ENCODE measurements at regions not wholly inside any gene's neighbourhood (a gene's known extent, or its start where the extent isn't known, plus 50 kb on each side); places are given as distances from the start of the nearest gene placed in this dataset.
"Not testable (repeated sequence)": the region's sequence is repeated elsewhere in the genome, so short reads cannot be mapped to it uniquely, and the experiment has no call there.

DNA sequence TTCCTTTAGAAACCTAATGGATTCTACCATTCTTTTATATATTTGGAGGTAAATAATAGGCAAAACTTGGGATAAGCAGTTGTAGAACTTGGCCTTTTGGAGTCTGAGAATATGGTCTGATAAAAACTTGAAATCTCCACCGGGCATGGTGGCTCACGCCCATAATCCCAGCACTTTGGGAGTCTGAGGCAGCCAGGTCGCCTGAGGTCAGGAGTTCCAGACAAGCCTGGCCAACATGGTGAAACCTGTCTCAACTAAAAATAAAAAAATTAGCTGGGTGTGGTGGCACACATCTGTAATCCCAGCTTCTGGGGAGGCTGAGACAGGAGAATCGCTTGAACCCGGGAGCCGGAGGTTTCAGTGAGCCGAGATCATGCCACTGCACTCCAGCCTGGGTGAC, 231.3 kb upstream of the LRP1B start:
- H3K27ac ChIP-seq (ENCODE audit: low read length); H3K27me3 ChIP-seq (ENCODE audit: insufficient read depth, low read length); H3K9ac ChIP-seq (ENCODE audit: low read depth, low read length); H3K4me1 ChIP-seq (ENCODE audit: insufficient read depth, low read length); H3K9me3 ChIP-seq (ENCODE audit: insufficient read depth, low read depth, low read length); H3K36me3 ChIP-seq (ENCODE audit: insufficient read depth, low read depth, low read length); H3K4me3 ChIP-seq (ENCODE audit: low read length): not testable (repeated sequence)

DNA sequence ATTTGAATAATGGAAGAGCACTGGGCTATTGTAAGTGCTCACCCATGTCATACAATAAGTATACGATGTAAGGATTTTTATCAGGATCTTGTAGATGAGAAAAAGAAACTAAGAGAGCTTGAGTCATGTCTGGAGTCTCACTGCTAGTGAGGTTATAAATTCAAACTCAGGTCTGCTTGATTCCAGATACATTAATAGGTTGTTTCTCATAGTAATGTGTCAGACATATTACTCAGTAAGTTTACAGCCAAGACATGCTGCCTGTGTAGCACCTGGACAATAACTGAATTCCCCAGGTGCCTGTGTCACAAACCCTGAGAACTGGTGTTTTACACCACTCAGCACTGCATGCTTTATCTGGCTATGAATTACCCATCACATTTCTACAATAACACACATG, 216.9 kb upstream of the LRP1B start:
- Histone ChIP-seq H3K9me3 (ENCODE audit: insufficient read depth, low read depth, low read length) (no peaks in the 10 kb centered on the region), H3K9ac (ENCODE audit: low read depth, low read length) (no peak overlapping the region), H3K27me3 (ENCODE audit: insufficient read depth, low read length) (no peaks in the 10 kb centered on the region), H3K36me3 (ENCODE audit: insufficient read depth, low read depth, low read length) (no peaks in the 10 kb centered on the region), H3K4me3 (ENCODE audit: low read length) (no peak overlapping the region), H3K27ac (ENCODE audit: low read length) (no peak overlapping the region), H3K4me1 (ENCODE audit: insufficient read depth, low read length) (no peaks in the 10 kb centered on the region)

DNA sequence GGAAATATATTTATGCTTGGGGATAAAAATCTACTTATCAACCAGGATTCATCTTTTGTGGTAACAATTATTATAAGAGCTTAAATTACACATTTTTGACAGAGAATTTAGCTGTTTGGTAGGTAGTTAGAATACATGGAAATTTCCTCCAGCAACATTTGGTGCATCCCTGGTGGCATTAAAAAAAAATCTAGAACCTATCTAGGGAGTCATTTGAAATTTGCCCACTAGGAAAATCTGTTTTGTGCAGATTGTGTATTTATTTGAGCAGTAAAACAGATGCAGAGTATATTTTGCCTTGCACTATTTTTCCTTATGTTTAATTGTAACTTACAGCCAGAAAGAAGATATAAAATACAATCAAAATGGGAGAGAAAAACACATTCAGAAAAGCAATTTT, 208.4 kb upstream of the LRP1B start:
- H3K27me3 ChIP-seq (ENCODE audit: insufficient read depth, low read length): no peaks in the 10 kb centered on the region
- H3K36me3 ChIP-seq (ENCODE audit: insufficient read depth, low read depth, low read length): no peaks in the 10 kb centered on the region
- H3K9me3 ChIP-seq (ENCODE audit: insufficient read depth, low read depth, low read length): peaks cover 4% of the 10 kb centered on the region; the same call in 1 of the 2 replicates
- H3K27ac ChIP-seq (ENCODE audit: low read length): no peak overlapping the region
- no peak overlapping the region for H3K4me3 ChIP-seq (ENCODE audit: low read length)
- no peaks in the 10 kb centered on the region for H3K4me1 ChIP-seq (ENCODE audit: insufficient read depth, low read length)
- no peak overlapping the region for H3K9ac ChIP-seq (ENCODE audit: low read depth, low read length)

DNA sequence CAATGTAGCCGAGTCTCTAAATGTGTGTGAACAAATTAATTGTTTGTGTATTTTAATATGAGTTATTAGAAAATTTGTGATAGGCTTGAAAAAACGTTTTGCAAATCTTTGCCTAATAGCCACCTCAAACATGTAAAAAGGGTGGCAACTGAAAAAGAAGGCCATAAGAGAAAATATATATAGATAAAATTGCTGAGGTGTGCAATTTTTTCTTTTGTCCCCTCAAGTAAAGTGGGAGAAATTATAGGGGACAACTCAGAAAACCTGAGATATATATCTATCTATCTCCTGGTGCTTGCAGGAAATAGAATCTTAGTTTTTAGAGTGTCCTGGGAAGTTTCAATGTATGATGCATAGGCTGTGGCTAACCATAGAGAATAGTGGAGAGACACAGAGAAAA, 201.4 kb upstream of the LRP1B start:
- H3K27me3 ChIP-seq (ENCODE audit: insufficient read depth, low read length): no peaks in the 10 kb centered on the region
- H3K9me3 ChIP-seq (ENCODE audit: insufficient read depth, low read depth, low read length): peaks cover 4% of the 10 kb centered on the region; the same call in 1 of the 2 replicates
- H3K9ac ChIP-seq (ENCODE audit: low read depth, low read length): no peak overlapping the region
- no peaks in the 10 kb centered on the region for H3K36me3 ChIP-seq (ENCODE audit: insufficient read depth, low read depth, low read length)
- H3K27ac ChIP-seq (ENCODE audit: low read length): no peak overlapping the region
- H3K4me1 ChIP-seq (ENCODE audit: insufficient read depth, low read length): no peaks in the 10 kb centered on the region
- H3K4me3 ChIP-seq (ENCODE audit: low read length): no peak overlapping the region

DNA sequence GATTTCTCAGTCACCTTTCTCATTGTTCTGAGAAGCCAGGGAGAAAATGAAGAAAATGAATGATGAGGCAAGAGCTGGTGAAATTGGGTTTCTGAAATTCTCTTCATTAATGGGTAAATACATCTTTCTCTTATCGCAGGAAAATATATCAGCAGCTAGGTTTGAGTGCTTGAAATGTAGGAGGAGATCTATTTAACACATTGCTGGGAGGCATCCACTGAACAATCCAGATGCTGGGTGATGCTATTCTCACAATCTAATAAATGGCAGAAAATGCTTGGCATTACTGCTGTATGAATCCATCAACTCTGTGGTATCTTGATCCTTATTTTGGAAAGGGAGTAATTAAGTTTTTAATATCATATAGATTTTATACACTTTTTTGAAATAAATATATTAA, 199.6 kb upstream of the LRP1B start:
- Histone ChIP-seq H3K9ac (ENCODE audit: low read depth, low read length) (no peak overlapping the region), H3K27ac (ENCODE audit: low read length) (no peak overlapping the region), H3K4me1 (ENCODE audit: insufficient read depth, low read length) (no peaks in the 10 kb centered on the region), H3K27me3 (ENCODE audit: insufficient read depth, low read length) (no peaks in the 10 kb centered on the region), H3K4me3 (ENCODE audit: low read length) (no peak overlapping the region), H3K9me3 (ENCODE audit: insufficient read depth, low read depth, low read length) (peaks cover 4% of the 10 kb centered on the region; the same call in 1 of the 2 replicates), H3K36me3 (ENCODE audit: insufficient read depth, low read depth, low read length) (no peaks in the 10 kb centered on the region)

DNA sequence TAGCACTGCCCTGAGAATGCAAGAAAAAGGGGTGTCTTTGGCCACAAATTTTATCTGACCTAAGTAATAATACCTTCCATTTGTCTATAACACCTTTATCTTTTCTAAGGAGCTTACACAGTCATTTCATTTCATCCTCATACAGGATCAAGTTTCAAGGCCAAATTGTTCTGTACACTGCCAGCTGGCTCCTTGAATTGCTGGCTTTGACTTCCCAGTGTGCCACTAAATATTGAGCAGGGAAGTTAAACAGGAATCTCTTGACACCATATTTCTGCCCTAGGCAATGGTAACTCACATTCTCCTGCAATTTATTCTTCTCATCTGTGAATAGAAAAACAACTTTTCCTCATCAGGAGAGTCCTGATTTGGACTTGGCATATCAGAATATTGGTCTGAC, 195.1 kb upstream of the LRP1B start:
- Histone ChIP-seq H3K9ac (ENCODE audit: low read depth, low read length) (no peak overlapping the region), H3K4me1 (ENCODE audit: insufficient read depth, low read length) (no peaks in the 10 kb centered on the region), H3K27ac (ENCODE audit: low read length) (no peak overlapping the region), H3K36me3 (ENCODE audit: insufficient read depth, low read depth, low read length) (no peaks in the 10 kb centered on the region), H3K27me3 (ENCODE audit: insufficient read depth, low read length) (no peaks in the 10 kb centered on the region), H3K4me3 (ENCODE audit: low read length) (no peak overlapping the region), H3K9me3 (ENCODE audit: insufficient read depth, low read depth, low read length) (no peaks in the 10 kb centered on the region)

DNA sequence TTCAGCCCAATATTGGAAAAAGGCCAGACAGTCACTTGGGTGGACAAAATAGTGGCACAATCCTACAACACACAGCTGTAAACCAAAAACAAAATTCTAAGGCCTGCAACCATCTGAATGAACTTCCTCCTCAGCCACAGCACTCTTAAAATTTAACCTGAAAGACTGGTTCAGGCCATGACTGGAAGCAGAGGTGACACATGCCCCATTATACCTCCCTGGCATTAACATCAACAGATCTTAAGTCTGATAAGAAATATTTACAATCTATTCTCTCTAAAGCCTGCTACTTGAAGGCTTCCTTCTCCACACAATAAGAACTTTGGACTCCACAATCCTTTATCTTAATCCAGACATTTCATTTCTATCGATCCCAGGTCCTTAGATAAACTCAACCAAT, 192.4 kb upstream of the LRP1B start:
- no peaks in the 10 kb centered on the region for H3K36me3 ChIP-seq (ENCODE audit: insufficient read depth, low read depth, low read length)
- no peaks in the 10 kb centered on the region for H3K9me3 ChIP-seq (ENCODE audit: insufficient read depth, low read depth, low read length)
- no peak overlapping the region for H3K4me3 ChIP-seq (ENCODE audit: low read length)
- no peaks in the 10 kb centered on the region for H3K4me1 ChIP-seq (ENCODE audit: insufficient read depth, low read length)
- no peak overlapping the region for H3K9ac ChIP-seq (ENCODE audit: low read depth, low read length)
- H3K27ac ChIP-seq (ENCODE audit: low read length): no peak overlapping the region
- no peaks in the 10 kb centered on the region for H3K27me3 ChIP-seq (ENCODE audit: insufficient read depth, low read length)

DNA sequence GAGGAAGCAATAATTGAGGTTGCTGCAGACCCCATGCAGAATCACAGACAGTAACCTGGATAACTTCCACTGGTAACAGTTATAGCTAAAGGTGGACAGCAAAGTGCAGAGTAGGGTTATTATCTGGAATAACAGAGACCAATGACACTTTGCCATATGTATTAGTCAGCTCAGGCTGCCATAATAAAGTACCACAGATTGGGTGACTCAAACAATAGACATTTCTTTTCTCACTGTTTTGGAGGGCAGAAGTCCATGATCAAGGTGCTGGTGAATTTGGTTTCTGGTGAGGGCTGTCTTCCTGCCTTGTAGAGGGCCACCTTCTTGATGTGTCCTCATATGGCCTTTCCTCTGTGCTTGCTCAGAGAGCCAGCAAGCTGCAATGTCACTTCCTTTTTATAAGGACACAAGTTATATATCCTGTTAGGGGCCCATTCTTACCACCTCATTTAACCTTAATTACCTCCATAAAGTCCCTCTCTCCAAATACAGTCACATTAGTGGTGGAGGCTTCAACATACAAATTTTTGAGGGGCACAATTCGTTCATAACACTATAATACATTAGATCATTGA, 191.0 kb upstream of the LRP1B start:
- Histone ChIP-seq H3K9ac (ENCODE audit: low read depth, low read length) (no peak overlapping the region), H3K27me3 (ENCODE audit: insufficient read depth, low read length) (no peaks in the 10 kb centered on the region), H3K4me1 (ENCODE audit: insufficient read depth, low read length) (no peaks in the 10 kb centered on the region), H3K4me3 (ENCODE audit: low read length) (no peak overlapping the region), H3K9me3 (ENCODE audit: insufficient read depth, low read depth, low read length) (no peaks in the 10 kb centered on the region), H3K36me3 (ENCODE audit: insufficient read depth, low read depth, low read length) (no peaks in the 10 kb centered on the region), H3K27ac (ENCODE audit: low read length) (no peak overlapping the region)

DNA sequence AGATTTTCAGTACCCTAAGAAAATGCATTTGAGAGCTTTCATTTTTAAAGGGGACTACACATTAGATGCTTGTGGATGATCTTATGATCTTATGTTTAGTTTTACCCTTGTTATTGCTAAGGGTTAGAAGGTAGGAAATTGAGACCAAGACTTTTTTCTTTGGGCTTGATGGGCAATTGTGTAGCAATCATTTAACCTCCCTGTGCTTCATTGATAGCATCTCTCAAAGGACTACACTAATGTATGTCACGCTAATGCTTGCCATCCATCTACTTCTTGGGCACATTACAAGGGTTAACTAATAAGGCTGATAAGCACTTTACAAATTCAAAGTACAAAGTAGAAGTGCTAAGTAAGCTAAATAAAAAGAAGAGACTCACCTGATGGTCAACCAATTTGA, 189.3 kb upstream of the LRP1B start:
- no peaks in the 10 kb centered on the region for H3K4me1 ChIP-seq (ENCODE audit: insufficient read depth, low read length)
- no peak overlapping the region for H3K9ac ChIP-seq (ENCODE audit: low read depth, low read length)
- no peak overlapping the region for H3K4me3 ChIP-seq (ENCODE audit: low read length)
- no peaks in the 10 kb centered on the region for H3K27me3 ChIP-seq (ENCODE audit: insufficient read depth, low read length)
- no peaks in the 10 kb centered on the region for H3K36me3 ChIP-seq (ENCODE audit: insufficient read depth, low read depth, low read length)
- H3K27ac ChIP-seq (ENCODE audit: low read length): no peak overlapping the region
- no peaks in the 10 kb centered on the region for H3K9me3 ChIP-seq (ENCODE audit: insufficient read depth, low read depth, low read length)

DNA sequence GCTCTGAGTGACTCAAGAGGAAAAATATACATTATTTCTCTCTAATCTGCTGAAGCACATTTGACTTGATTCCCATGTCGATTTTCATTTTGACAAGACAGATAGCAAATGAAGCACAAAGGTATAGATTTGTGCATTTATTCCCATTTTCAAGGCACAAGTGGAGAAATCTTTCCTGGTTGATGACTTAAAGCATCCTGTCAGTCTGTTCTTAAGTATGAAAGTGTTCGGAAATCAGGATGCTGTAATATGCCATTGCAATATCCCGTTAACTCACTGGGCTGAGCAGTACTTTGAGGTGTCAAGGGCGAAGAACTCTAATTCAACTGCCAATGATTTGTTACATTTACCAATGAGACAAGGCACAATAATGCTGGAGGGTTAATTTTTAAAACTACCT, 185.2 kb upstream of the LRP1B start:
- Histone ChIP-seq H3K36me3 (ENCODE audit: insufficient read depth, low read depth, low read length) (no peaks in the 10 kb centered on the region), H3K27me3 (ENCODE audit: insufficient read depth, low read length) (no peaks in the 10 kb centered on the region), H3K27ac (ENCODE audit: low read length) (no peak overlapping the region), H3K4me3 (ENCODE audit: low read length) (no peak overlapping the region), H3K4me1 (ENCODE audit: insufficient read depth, low read length) (no peaks in the 10 kb centered on the region), H3K9me3 (ENCODE audit: insufficient read depth, low read depth, low read length) (peaks cover under 1% of the 10 kb centered on the region; the same call in 1 of the 2 replicates), H3K9ac (ENCODE audit: low read depth, low read length) (no peak overlapping the region)

DNA sequence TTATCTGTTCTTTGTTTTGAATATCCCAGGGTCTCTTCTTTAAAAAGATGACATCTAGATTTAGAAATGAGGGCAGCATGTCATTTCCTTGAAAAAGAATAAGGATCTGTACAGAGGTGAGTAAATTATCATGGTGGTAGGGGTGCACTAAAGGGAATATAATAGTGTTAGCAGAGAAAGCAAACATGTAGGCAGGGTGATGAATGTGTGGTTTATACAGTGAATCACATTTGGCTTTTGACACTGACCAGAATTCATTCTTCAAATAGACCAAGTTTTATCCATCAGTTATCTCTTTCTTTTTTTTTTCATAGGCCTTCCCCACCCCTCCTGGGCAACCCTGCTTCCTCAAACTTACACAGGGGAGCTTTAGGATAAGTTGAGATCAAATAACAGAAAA, 184.5 kb upstream of the LRP1B start:
- Histone ChIP-seq H3K4me1 (ENCODE audit: insufficient read depth, low read length) (no peaks in the 10 kb centered on the region), H3K9me3 (ENCODE audit: insufficient read depth, low read depth, low read length) (peaks cover 8% of the 10 kb centered on the region), H3K36me3 (ENCODE audit: insufficient read depth, low read depth, low read length) (no peaks in the 10 kb centered on the region), H3K27me3 (ENCODE audit: insufficient read depth, low read length) (no peaks in the 10 kb centered on the region), H3K27ac (ENCODE audit: low read length) (no peak overlapping the region), H3K9ac (ENCODE audit: low read depth, low read length) (no peak overlapping the region), H3K4me3 (ENCODE audit: low read length) (no peak overlapping the region)

DNA sequence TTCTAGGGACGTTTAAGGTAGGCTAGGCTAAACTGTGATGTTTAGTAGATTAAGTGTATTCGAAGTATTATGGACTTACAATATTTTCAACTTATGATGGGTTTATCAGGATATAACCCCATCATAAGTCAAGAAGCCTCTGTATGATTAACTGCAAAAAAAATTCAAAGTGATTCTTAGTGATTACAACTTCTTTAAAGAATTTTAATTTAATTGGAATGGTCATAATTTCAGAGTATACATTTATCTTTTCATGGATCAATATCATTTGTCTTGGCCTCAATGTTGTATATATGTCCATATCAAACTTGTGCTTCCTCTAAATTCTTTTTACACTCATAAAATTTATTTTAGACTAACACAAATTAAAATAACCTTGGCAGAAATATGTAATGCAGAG, 183.3 kb upstream of the LRP1B start:
- no peaks in the 10 kb centered on the region for H3K27me3 ChIP-seq (ENCODE audit: insufficient read depth, low read length)
- H3K9me3 ChIP-seq (ENCODE audit: insufficient read depth, low read depth, low read length): peaks cover 20% of the 10 kb centered on the region
- no peak overlapping the region for H3K9ac ChIP-seq (ENCODE audit: low read depth, low read length)
- H3K27ac ChIP-seq (ENCODE audit: low read length): no peak overlapping the region
- H3K4me1 ChIP-seq (ENCODE audit: insufficient read depth, low read length): no peaks in the 10 kb centered on the region
- H3K36me3 ChIP-seq (ENCODE audit: insufficient read depth, low read depth, low read length): no peaks in the 10 kb centered on the region
- no peak overlapping the region for H3K4me3 ChIP-seq (ENCODE audit: low read length)

DNA sequence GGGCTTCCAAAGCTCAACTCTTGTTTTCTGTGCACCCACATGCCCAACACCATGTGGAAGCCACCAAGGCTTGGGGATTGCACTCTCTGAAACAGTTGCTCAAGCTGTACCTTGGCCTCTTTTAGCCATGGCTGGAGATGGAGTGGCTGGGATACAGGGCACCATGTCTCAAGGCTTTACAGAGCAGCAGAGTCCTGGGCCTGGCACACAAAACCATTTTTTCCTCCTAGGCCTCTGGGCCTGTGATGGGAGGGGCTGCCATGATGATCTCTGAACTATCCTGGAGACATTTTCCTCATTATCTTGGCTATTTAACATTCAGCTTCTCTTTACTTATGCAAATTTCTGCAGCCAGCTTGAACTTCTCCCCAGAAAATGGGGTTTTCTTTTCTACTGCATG, 179.7 kb upstream of the LRP1B start:
- H3K4me3 ChIP-seq (ENCODE audit: low read length): no peak overlapping the region
- no peaks in the 10 kb centered on the region for H3K4me1 ChIP-seq (ENCODE audit: insufficient read depth, low read length)
- H3K9me3 ChIP-seq (ENCODE audit: insufficient read depth, low read depth, low read length): peaks cover 21% of the 10 kb centered on the region
- no peaks in the 10 kb centered on the region for H3K27me3 ChIP-seq (ENCODE audit: insufficient read depth, low read length)
- no peaks in the 10 kb centered on the region for H3K36me3 ChIP-seq (ENCODE audit: insufficient read depth, low read depth, low read length)
- H3K9ac ChIP-seq (ENCODE audit: low read depth, low read length): no peak overlapping the region
- no peak overlapping the region for H3K27ac ChIP-seq (ENCODE audit: low read length)
